GM12891 (cell line): ENCODE measurements at regions not wholly inside any gene's neighbourhood (a gene's known extent, or its start where the extent isn't known, plus 50 kb on each side); places are given as distances from the start of the nearest gene placed in this dataset.
"Not testable (repeated sequence)": the region's sequence is repeated elsewhere in the genome, so short reads cannot be mapped to it uniquely, and the experiment has no call there.

Experiments
- DNase-seq: peaks from one replicate; pipeline ENCODE4 v3.0.0; 2011; ENCODE audit warnings: low spot score; ENCODE audit not compliant: insufficient read length
- FAIRE-seq: peaks from 2 replicates; lab custom pipeline; 2011; peaks lifted over from hg19 to GRCh38; lab: Jason Lieb, UNC
- PAX5 ChIP-seq: IDR thresholded peaks from 2 replicates; pipeline ENCODE4 v1.6.1; 2011; ENCODE audit warnings: low read length, moderate library complexity, mild to moderate bottlenecking; ENCODE audit not compliant: insufficient read depth, severe bottlenecking
- POLR2A ChIP-seq: IDR thresholded peaks from 2 replicates; pipeline ENCODE4 v1.6.1; 2011; ENCODE audit warnings: low read depth, low read length, control low read depth
- POLR2AphosphoS5 ChIP-seq: IDR thresholded peaks from 2 replicates; pipeline ENCODE4 v1.6.1; 2011; ENCODE audit warnings: low read depth, low read length, control low read depth
- POU2F2 ChIP-seq: IDR thresholded peaks from 2 replicates; pipeline ENCODE4 v1.6.1; 2011; ENCODE audit warnings: low read depth, mild to moderate bottlenecking, control low read depth, low read length, moderate library complexity
- SPI1 ChIP-seq: IDR thresholded peaks from 2 replicates; pipeline ENCODE4 v1.6.1; 2011; ENCODE audit warnings: low read depth, low read length, control low read depth
- TAF1 ChIP-seq: IDR thresholded peaks from 2 replicates; pipeline ENCODE4 v1.6.1; 2011; ENCODE audit warnings: low read depth, low read length, control low read depth

GRCh38 chr2:2472881-2473280 is 141.8 kb upstream of the MYT1L start:
- FAIRE-seq (no peak), DNase-seq (no peak)
- TF ChIP-seq POLR2AphosphoS5 (no peak), SPI1 (no peak), POLR2A (no peak), POU2F2 (no peak), TAF1 (no peak), PAX5 (no peak)

GRCh38 chr2:2472044-2472443 is 141.0 kb upstream of the MYT1L start:
- no peak for FAIRE-seq
- DNase-seq = no peak
- TF ChIP-seq POU2F2 (no peak), POLR2AphosphoS5 (no peak), SPI1 (no peak), TAF1 (no peak), POLR2A (no peak), PAX5 (no peak)

- TF ChIP-seq TAF1 (no peak), POLR2AphosphoS5 (no peak), POLR2A (no peak)
- FAIRE-seq (no peak), DNase-seq (no peak)
Measured at GRCh38 chr2:2466534-2466933, 135.5 kb upstream of the MYT1L start.

GRCh38 chr2:2464643-2465042 is 133.6 kb upstream of the MYT1L start:
- no peak for FAIRE-seq

GRCh38 chr2:2464094-2464493 is 133.0 kb upstream of the MYT1L start:
- TF ChIP-seq POU2F2 (no peak), SPI1 (no peak), TAF1 (no peak), PAX5 (no peak), POLR2AphosphoS5 (no peak), POLR2A (no peak)
- FAIRE-seq = no peak
- no peak for DNase-seq

More at GRCh38 chr2:2464643-2465042, 133.6 kb upstream of the MYT1L start:
- no peak for TF ChIP-seq POU2F2
- no peak for TF ChIP-seq PAX5
- no peak for TF ChIP-seq TAF1
- TF ChIP-seq POLR2AphosphoS5 = no peak
- TF ChIP-seq SPI1 = no peak
- no peak for TF ChIP-seq POLR2A
- DNase-seq = no peak

- TF ChIP-seq TAF1 (no peak), POU2F2 (no peak), POLR2AphosphoS5 (no peak), POLR2A (no peak), SPI1 (no peak), PAX5 (no peak)
- DNase-seq = no peak
- FAIRE-seq = no peak
Measured at GRCh38 chr2:2456721-2457120, 125.6 kb upstream of the MYT1L start.

- TF ChIP-seq POU2F2 (no peak), POLR2A (no peak), PAX5 (no peak), SPI1 (no peak), TAF1 (no peak), POLR2AphosphoS5 (no peak)
- DNase-seq (no peak), FAIRE-seq (no peak)
Measured at GRCh38 chr2:2455151-2455550, 124.1 kb upstream of the MYT1L start.

- FAIRE-seq = no peak
Measured at GRCh38 chr2:2452961-2453360, 121.9 kb upstream of the MYT1L start.

GRCh38 chr2:2451275-2451674 is 120.2 kb upstream of the MYT1L start:
- DNase-seq, FAIRE-seq: not testable (repeated sequence)

More at GRCh38 chr2:2452961-2453360, 121.9 kb upstream of the MYT1L start:
- TF ChIP-seq POLR2A = no peak
- TF ChIP-seq POLR2AphosphoS5 = no peak
- no peak for TF ChIP-seq SPI1
- no peak for TF ChIP-seq PAX5
- no peak for TF ChIP-seq TAF1
- TF ChIP-seq POU2F2 = no peak
- no peak for DNase-seq

- FAIRE-seq (no peak), DNase-seq (no peak)
- no peak for TF ChIP-seq POLR2A
- TF ChIP-seq PAX5 = no peak
- TF ChIP-seq POLR2AphosphoS5 = no peak
- TF ChIP-seq POU2F2 = no peak
- TF ChIP-seq TAF1 = no peak
- TF ChIP-seq SPI1 = no peak
Measured at GRCh38 chr2:2448178-2448577, 117.1 kb upstream of the MYT1L start.

- no peak for DNase-seq
- TF ChIP-seq PAX5 (no peak), POU2F2 (no peak), POLR2A (no peak), POLR2AphosphoS5 (no peak), TAF1 (no peak), SPI1 (no peak)
- FAIRE-seq = no peak
Measured at GRCh38 chr2:2422621-2423020, 91.5 kb upstream of the MYT1L start.
